HuH-7 (cell line): ENCODE measurements at regions not wholly inside any gene's neighbourhood (a gene's known extent, or its start where the extent isn't known, plus 50 kb on each side); places are given as distances from the start of the nearest gene placed in this dataset.
A peak's percentile ranks its signal among the peaks of the same experiment; 100 is the strongest.

Experiments
- DNase-seq: peaks from one replicate; pipeline ENCODE4 v3.0.0; 2011; ENCODE audit warnings: low spot score

GRCh38 chr3:163011596-163011995 lies 1515.0 kb downstream of the OTOL1 start:
- no peak for DNase-seq

DNA sequence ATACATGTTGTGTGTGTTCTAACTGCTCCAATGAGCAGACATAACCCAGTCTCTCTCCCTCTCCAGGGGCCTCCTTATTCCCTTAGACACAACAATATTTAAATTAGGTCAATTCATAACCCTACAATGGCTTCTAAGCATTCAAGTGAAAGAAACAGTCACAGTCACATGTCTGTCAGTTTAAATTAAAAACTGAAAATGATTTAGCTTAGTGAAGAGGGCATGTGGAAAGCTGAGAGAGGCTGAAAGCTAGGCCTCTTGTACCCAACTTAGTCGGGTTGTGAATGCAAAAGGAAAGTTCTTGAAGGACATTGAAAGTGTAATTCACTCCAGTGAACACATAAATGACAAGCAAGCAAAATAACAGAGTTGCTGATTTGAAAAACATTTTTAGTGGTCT lies 1519.6 kb downstream of the OTOL1 start:
- no peak for DNase-seq

DNA sequence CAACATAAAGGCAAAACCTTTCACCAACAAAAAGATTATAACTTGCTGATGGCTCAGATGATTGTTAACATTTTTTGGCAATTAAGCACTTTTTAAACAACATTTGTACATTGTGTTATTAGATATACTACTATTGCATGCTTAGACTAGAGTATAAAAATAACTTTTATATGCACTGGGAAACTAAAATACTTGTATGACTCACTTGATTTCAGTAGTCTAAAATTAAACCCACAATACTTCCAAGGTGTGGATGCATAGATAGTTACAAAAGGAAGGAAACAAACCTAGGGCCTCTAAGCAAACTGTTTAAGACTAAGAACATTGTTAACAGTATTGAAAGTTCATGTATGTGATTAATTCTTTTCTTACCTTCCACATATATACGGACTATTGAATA lies 1521.5 kb downstream of the OTOL1 start:
- DNase-seq = no peak

GRCh38 chr3:163018664-163019063 lies 1522.1 kb downstream of the OTOL1 start:
- DNase-seq = no peak

DNA sequence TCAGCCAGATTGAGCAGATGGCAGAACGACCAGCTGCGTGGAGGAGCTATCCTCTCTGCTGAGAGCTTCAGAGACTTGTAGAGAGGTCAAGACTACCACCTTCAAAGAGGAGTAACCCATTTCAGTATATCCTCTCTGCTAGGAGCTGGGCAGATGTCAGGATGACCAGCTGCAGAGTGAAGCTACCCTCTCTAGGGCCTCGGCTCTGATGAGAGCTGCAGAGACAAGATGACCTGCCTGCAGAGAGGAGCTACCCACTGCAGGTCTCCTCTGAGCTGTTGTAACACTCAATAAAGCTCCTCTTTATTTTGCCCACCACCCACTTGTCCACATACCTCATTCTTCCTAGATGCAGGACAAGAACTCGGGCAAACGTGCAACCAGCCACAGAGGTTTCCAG lies 1522.7 kb downstream of the OTOL1 start:
- no peak for DNase-seq

- no peak for DNase-seq
These were observed 1537.0 kb downstream of the OTOL1 start for GRCh38 chr3:163033652-163034051.

DNA sequence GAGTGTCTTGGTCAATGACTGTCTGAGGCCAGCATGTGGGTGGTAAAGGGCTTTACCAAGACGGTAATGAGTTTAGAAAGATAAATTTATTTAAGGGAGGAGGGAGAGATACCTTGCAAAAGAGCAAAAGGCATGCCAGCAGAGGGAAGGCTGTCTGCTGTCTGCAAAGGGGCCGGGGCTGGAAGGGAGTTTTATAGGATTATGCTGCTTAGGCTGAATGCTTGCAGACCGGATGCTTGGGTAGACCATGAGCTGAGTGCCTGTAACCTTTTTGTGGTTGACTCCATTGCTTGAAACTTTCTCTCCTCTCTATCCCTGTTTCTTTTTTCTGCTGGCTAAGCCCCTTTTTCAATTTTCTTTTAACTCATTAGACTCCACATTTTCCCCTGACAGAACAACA lies 1543.0 kb downstream of the OTOL1 start:
- no peak for DNase-seq

- peak; percentile 1 for DNase-seq
These were observed 1546.5 kb downstream of the OTOL1 start for GRCh38 chr3:163043074-163043473.

GRCh38 chr3:163045945-163046344 lies 1549.3 kb downstream of the OTOL1 start:
- DNase-seq = no peak

GRCh38 chr3:163048881-163049280 lies 1552.3 kb downstream of the OTOL1 start:
- no peak for DNase-seq

GRCh38 chr3:163056874-163057497 lies 1560.4 kb downstream of the OTOL1 start:
- peak; percentile 15 for DNase-seq

GRCh38 chr3:163058031-163058854 lies 1561.6 kb downstream of the OTOL1 start:
- no peak for DNase-seq

- DNase-seq = no peak
These were observed 1575.1 kb downstream of the OTOL1 start for GRCh38 chr3:163071713-163072112.
